PC-3 (cell line): ENCODE measurements at regions not wholly inside any gene's neighbourhood (a gene's known extent, or its start where the extent isn't known, plus 50 kb on each side); places are given as distances from the start of the nearest gene placed in this dataset.

Source experiments
- EZH2 ChIP-seq: fragments of 300-600 bp; sonication (generic); IDR thresholded peaks from one replicate; pipeline ENCODE4 v1.6.1; 2017; ENCODE audit warnings: antibody characterized with exemption, mild to moderate bottlenecking, low read length; ENCODE audit not compliant: unreplicated experiment
- TF ChIP-seq, protein P1 (sequence below): fragments of 300-600 bp; sonication (generic); conservative IDR thresholded peaks from 2 replicates; pipeline ENCODE4 v1.5.1; 2017; ENCODE audit warnings: antibody characterized with exemption, low read depth, mild to moderate bottlenecking, low read length

DNA sequence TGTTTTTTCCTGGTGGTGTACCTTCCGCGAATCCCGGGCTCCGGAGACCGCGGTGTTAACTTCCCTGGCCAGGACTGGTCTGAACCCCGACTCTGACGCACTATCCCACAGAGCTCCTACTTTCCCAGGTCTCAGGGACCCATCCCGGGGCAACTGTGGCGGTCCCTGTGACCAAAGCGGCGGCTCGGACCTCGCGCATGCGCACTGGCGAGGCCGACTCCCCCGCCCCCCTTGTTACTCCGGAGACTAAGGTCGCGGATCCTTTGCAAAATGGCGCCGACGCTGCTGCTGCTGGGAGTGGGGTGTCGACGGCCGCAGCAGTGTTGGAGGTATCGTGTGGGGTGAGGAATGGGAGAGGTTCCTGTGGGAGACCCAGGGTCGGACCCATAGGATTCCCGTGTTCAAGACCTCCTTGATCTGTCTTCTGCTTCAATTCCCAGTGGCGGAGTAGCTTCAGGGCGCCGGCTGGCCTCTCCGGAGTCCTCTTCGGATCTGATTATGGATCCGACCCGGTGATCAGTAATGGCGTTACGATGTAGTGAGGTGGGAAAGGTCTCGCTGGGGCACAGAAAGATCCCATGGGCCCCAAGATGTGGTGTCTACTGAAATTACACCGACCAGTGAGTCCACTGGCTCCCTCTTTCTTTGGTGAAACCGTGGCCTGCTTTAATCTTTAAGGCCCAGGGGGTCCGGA is 66.6 kb upstream of the ZNF527 start:
- TF ChIP-seq, protein P1, sequence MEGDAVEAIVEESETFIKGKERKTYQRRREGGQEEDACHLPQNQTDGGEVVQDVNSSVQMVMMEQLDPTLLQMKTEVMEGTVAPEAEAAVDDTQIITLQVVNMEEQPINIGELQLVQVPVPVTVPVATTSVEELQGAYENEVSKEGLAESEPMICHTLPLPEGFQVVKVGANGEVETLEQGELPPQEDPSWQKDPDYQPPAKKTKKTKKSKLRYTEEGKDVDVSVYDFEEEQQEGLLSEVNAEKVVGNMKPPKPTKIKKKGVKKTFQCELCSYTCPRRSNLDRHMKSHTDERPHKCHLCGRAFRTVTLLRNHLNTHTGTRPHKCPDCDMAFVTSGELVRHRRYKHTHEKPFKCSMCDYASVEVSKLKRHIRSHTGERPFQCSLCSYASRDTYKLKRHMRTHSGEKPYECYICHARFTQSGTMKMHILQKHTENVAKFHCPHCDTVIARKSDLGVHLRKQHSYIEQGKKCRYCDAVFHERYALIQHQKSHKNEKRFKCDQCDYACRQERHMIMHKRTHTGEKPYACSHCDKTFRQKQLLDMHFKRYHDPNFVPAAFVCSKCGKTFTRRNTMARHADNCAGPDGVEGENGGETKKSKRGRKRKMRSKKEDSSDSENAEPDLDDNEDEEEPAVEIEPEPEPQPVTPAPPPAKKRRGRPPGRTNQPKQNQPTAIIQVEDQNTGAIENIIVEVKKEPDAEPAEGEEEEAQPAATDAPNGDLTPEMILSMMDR = no peak
- TF ChIP-seq EZH2 = no peak
